ENCODE measurements at regions not wholly inside any gene's neighbourhood (a gene's known extent, or its start where the extent isn't known, plus 50 kb on each side); places are given as distances from the start of the nearest gene placed in this dataset.

GRCh38 chr5:124550731-124551130, 195.7 kb downstream of the ZNF608 start:
- no peak overlapping the region for H3K9ac ChIP-seq
- H3K4me2 ChIP-seq = no peak overlapping the region
- ChIA-PET CTCF (interaction anchor here (1.1 kb wide), 1 partner anchor 14 kb away, joined by 3 read pairs; no protein-coding TSS in a partner anchor), POLR2A (no interaction called here)
- H3K27ac ChIP-seq (ENCODE audit: low read depth in 2 of 2, low read length in 1 of 2) = no peak overlapping the region
- no peak for TF ChIP-seq FOXJ3 (CRISPR knock-in tag; IDR thresholded peaks at IDR 0.05)
- no peak for TF ChIP-seq NRF1 (IDR thresholded peaks at IDR 0.05; ENCODE audit: low read depth, low read length)
- TF ChIP-seq EP300 (IDR thresholded peaks at IDR 0.05; ENCODE audit: borderline replicate concordance in 1 of 2, low read depth in 1 of 2, low read length in 1 of 2) = no peak
- no peak for TF ChIP-seq MAX (IDR thresholded peaks at IDR 0.05; ENCODE audit: low read depth)
- no peak for TF ChIP-seq RAD21 (IDR thresholded peaks at IDR 0.05; ENCODE audit: low read length)
- no peak for TF ChIP-seq CHD2 (IDR thresholded peaks at IDR 0.05; ENCODE audit: low read length, partially characterized antibody)
- DNase-seq = no peak
- H3K4me3 ChIP-seq (ENCODE audit: low read depth in 2 of 2, low read length in 1 of 2) = no peak overlapping the region
- H3K9me3 ChIP-seq = no peaks in the 10 kb centered on the region
- H3K27me3 ChIP-seq (ENCODE audit: insufficient read depth) = no peaks in the 10 kb centered on the region
- H2AFZ ChIP-seq (ENCODE audit: low read depth) = no peak overlapping the region
- H3K9me2 ChIP-seq = no peaks in the 10 kb centered on the region
- 79% methylated on average over 3 of the region's 3 CpGs for WGBS (ENCODE audit: low lambda C conversion rate)
- H3K79me2 ChIP-seq (ENCODE audit: insufficient read depth) = no peaks in the 10 kb centered on the region
- H3K4me1 ChIP-seq (ENCODE audit: control insufficient read depth in 1 of 2, insufficient read depth in 2 of 2, low read depth in 1 of 2, low read length in 1 of 2) = peaks cover 0 to 2% of the 10 kb centered on the region in 2 experiments; a peak in 1 of 4 replicates
- no peaks in the 10 kb centered on the region for H3F3A ChIP-seq (replicated peaks; ENCODE audit: insufficient read depth)
- H4K20me1 ChIP-seq (ENCODE audit: insufficient read depth) = no peaks in the 10 kb centered on the region
- H3K36me3 ChIP-seq (replicated peaks in 1 of 2; ENCODE audit: control insufficient read depth in 1 of 2, insufficient read depth in 2 of 2, low read length in 1 of 2) = no peaks in the 10 kb centered on the region

- POLR2A ChIA-PET = interaction anchor here (1.2 kb wide), 1 partner anchor 199 kb away, joined by 3 read pairs; no protein-coding TSS in a partner anchor
Observed at GRCh38 chr5:124549891-124550436, 196.5 kb downstream of the ZNF608 start.

More at GRCh38 chr5:124549891-124550436, 196.5 kb downstream of the ZNF608 start:
- Histone ChIP-seq H3K9me3 (no peaks in the 10 kb centered on the region), H3K4me3 (ENCODE audit: low read depth in 2 of 2, low read length in 1 of 2) (no peak overlapping the region), H3K9me2 (no peaks in the 10 kb centered on the region), H3K79me2 (ENCODE audit: insufficient read depth) (no peaks in the 10 kb centered on the region), H4K20me1 (ENCODE audit: insufficient read depth) (no peaks in the 10 kb centered on the region), H3K9ac (no peak overlapping the region), H3K36me3 (replicated peaks in 1 of 2; ENCODE audit: control insufficient read depth in 1 of 2, insufficient read depth in 2 of 2, low read length in 1 of 2) (no peaks in the 10 kb centered on the region), H3K27ac (ENCODE audit: low read depth in 2 of 2, low read length in 1 of 2) (no peak overlapping the region), H3F3A (replicated peaks; ENCODE audit: insufficient read depth) (no peaks in the 10 kb centered on the region), H3K27me3 (ENCODE audit: insufficient read depth) (no peaks in the 10 kb centered on the region), H2AFZ (ENCODE audit: low read depth) (no peak overlapping the region), H3K4me2 (no peak overlapping the region), H3K4me1 (ENCODE audit: control insufficient read depth in 1 of 2, insufficient read depth in 2 of 2, low read depth in 1 of 2, low read length in 1 of 2) (peaks cover 0 to 2% of the 10 kb centered on the region in 2 experiments; a peak in 1 of 4 replicates)
- CTCF ChIA-PET = interaction anchor here (1.1 to 1.6 kb wide), 3 partner anchors 9 to 14 kb away, joined by 3 to 5 read pairs (median 4); no protein-coding TSS in a partner anchor
- WGBS (ENCODE audit: low lambda C conversion rate) = 86% methylated on average over 4 of the region's 4 CpGs
- DNase-seq = no peak
- TF ChIP-seq MAX (IDR thresholded peaks at IDR 0.05; ENCODE audit: low read depth) (no peak), TEAD4 (IDR thresholded peaks at IDR 0.05; ENCODE audit: borderline replicate concordance, insufficient read depth) (no peak), NRF1 (IDR thresholded peaks at IDR 0.05; ENCODE audit: low read depth, low read length) (no peak), MEF2A (IDR thresholded peaks at IDR 0.05; ENCODE audit: borderline replicate concordance, low read depth) (no peak), GATA2 (CRISPR knock-in tag; IDR thresholded peaks at IDR 0.05) (no peak), CTCF (IDR thresholded peaks at IDR 0.05) (no peak), YY1 (IDR thresholded peaks at IDR 0.05; ENCODE audit: low read depth) (no peak), EZH2phosphoT487 (IDR thresholded peaks at IDR 0.05; ENCODE audit: borderline replicate concordance, low read depth) (no peak), RFX5 (IDR thresholded peaks at IDR 0.05; ENCODE audit: low read length) (no peak), FOSL2 (IDR thresholded peaks at IDR 0.05; ENCODE audit: borderline replicate concordance, low read depth) (no peak), TAF1 (IDR thresholded peaks at IDR 0.05; ENCODE audit: borderline replicate concordance, low read depth, low read length) (no peak)

Data from SK-N-SH (cell line).